ENCODE measurements at regions not wholly inside any gene's neighbourhood (a gene's known extent, or its start where the extent isn't known, plus 50 kb on each side); places are given as distances from the start of the nearest gene placed in this dataset.

DNA sequence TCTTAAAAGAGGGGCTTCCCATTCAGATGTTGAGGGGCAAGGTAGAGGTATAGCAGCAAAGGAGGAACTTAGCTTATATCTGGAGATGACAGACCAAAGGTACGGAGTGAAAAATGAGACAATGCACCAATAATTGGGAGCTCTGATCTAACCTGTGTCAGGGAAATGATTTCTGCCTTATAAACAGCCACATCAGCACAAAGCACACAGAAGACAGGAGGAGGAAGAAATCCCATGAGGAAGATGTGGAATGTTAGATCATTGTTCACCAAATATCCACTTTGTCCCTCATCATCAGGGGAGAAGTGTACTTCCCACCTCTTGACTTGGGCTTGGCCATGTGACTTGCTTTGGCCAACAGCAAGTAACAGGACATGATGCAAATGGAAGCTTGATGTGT, 93.7 kb upstream of the WSCD2 start:
- Histone ChIP-seq H3K36me3 (ENCODE audit: control insufficient read depth, insufficient read depth, low read length) (no peaks in the 10 kb centered on the region), H3K4me3 (ENCODE audit: low read length) (no peak overlapping the region), H3K27me3 (ENCODE audit: control insufficient read depth, insufficient read depth, low read length) (peaks cover 3% of the 10 kb centered on the region), H3K9me3 (ENCODE audit: control insufficient read depth, low read depth, low read length) (no peaks in the 10 kb centered on the region), H3K27ac (ENCODE audit: low read length) (no peak overlapping the region), H3K4me1 (ENCODE audit: control insufficient read depth, insufficient read depth, low read length) (no peaks in the 10 kb centered on the region)
- no CpG with 5 or more reads among the region's 1 CpG for WGBS (ENCODE audit: insufficient coverage, low lambda C conversion rate)
- no peak for DNase-seq

DNA sequence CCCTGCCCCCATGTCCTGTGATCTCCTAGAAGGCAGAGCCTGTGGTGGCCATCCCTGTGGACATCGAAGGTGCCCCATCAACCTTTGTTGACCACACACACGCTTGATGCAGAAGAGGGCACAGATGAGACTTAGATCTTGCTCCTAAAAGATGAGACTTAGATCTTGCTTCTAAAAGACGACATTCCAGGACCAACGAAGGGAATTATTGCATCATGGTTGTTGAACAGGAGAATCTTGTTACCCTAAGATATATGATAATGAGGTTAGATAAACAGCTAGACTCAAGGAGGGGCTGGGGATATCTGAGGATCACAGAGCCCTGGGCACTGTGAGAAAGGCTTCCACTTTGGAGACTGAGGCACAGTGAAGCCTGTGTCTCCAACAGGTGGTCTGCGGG, 91.1 kb upstream of the WSCD2 start:
- Histone ChIP-seq H3K27me3 (ENCODE audit: control insufficient read depth, insufficient read depth, low read length) (peaks cover 3% of the 10 kb centered on the region), H3K9me3 (ENCODE audit: control insufficient read depth, low read depth, low read length) (no peaks in the 10 kb centered on the region), H3K36me3 (ENCODE audit: control insufficient read depth, insufficient read depth, low read length) (no peaks in the 10 kb centered on the region), H3K27ac (ENCODE audit: low read length) (no peak overlapping the region), H3K4me1 (ENCODE audit: control insufficient read depth, insufficient read depth, low read length) (no peaks in the 10 kb centered on the region), H3K4me3 (ENCODE audit: low read length) (no peak overlapping the region)
- no CpG with 5 or more reads among the region's 5 CpGs for WGBS (ENCODE audit: insufficient coverage, low lambda C conversion rate)
- no peak for DNase-seq

DNA sequence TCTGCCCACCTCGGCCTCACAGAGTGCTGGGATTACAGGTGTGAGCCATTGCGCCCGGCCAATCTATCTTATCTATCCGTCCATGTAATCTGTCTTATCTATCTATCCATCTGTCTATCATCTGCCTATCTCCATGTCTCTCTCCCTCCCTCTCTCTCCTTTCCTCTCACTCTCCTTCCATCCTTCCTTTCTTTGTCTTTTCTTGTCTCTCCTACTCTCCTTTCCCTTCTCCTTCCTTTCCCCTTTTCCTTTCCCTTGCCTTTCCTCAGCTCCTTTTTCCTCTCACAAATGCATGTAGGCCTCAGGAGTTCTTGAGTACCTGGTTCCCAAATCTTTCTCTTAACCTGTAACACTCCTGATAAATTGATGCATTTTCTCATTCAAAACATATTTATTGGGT, 89.3 kb upstream of the WSCD2 start:
- no peak overlapping the region for H3K27ac ChIP-seq (ENCODE audit: low read length)
- no peaks in the 10 kb centered on the region for H3K9me3 ChIP-seq (ENCODE audit: control insufficient read depth, low read depth, low read length)
- no peaks in the 10 kb centered on the region for H3K36me3 ChIP-seq (ENCODE audit: control insufficient read depth, insufficient read depth, low read length)
- no peaks in the 10 kb centered on the region for H3K4me1 ChIP-seq (ENCODE audit: control insufficient read depth, insufficient read depth, low read length)
- 68% methylated on average over 3 of the region's 4 CpGs for WGBS (ENCODE audit: insufficient coverage, low lambda C conversion rate)
- peaks cover 6% of the 10 kb centered on the region for H3K27me3 ChIP-seq (ENCODE audit: control insufficient read depth, insufficient read depth, low read length)
- DNase-seq: no peak
- H3K4me3 ChIP-seq (ENCODE audit: low read length): no peak overlapping the region

DNA sequence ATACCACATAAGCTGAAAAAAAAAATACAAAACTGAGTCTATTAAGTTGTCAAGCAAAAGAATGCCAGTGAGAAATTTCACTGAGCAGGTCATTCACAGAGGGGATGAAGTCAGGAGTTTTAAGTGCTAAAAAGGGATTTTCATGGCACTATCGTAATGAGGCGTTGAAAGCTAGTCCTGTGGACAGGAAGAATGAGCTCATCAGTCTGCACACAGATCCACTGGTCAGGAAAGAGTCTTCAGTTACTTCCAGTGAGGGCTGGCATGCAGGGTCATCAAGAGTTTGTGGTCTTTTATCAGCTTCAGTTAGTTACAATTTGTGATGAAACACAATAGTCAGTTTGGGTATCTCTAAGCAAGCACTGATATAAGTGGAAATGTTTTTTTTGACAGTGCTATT, 88.1 kb upstream of the WSCD2 start:
- no CpG with 5 or more reads among the region's 2 CpGs for WGBS (ENCODE audit: insufficient coverage, low lambda C conversion rate)
- H3K4me1 ChIP-seq (ENCODE audit: control insufficient read depth, insufficient read depth, low read length): no peaks in the 10 kb centered on the region
- no peak for DNase-seq
- no peak overlapping the region for H3K27ac ChIP-seq (ENCODE audit: low read length)
- no peaks in the 10 kb centered on the region for H3K36me3 ChIP-seq (ENCODE audit: control insufficient read depth, insufficient read depth, low read length)
- H3K4me3 ChIP-seq (ENCODE audit: low read length): no peak overlapping the region
- no peaks in the 10 kb centered on the region for H3K9me3 ChIP-seq (ENCODE audit: control insufficient read depth, low read depth, low read length)
- H3K27me3 ChIP-seq (ENCODE audit: control insufficient read depth, insufficient read depth, low read length): peaks cover 6% of the 10 kb centered on the region

DNA sequence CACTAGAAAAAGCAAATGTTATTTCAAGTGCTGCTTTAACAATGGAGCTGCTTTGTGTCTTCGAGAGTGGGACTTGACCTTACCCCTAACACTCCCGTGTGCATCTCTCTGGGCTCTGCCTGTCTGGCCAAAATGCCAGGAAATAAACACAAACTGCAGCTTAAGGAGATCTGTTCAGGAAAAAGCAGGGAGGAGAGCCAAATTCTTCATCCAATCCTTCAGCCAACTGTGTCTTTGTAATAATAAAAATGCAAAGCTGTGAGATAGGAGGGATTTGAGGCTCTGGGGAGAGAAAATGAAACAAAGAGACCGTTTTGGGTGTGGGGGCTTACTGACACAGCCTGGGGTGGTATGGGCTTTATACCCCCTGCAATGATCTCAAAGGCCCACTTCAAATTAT, 85.8 kb upstream of the WSCD2 start:
- WGBS (ENCODE audit: insufficient coverage, low lambda C conversion rate): 80% methylated on average over 1 of the region's 3 CpGs
- no peaks in the 10 kb centered on the region for H3K9me3 ChIP-seq (ENCODE audit: control insufficient read depth, low read depth, low read length)

DNA sequence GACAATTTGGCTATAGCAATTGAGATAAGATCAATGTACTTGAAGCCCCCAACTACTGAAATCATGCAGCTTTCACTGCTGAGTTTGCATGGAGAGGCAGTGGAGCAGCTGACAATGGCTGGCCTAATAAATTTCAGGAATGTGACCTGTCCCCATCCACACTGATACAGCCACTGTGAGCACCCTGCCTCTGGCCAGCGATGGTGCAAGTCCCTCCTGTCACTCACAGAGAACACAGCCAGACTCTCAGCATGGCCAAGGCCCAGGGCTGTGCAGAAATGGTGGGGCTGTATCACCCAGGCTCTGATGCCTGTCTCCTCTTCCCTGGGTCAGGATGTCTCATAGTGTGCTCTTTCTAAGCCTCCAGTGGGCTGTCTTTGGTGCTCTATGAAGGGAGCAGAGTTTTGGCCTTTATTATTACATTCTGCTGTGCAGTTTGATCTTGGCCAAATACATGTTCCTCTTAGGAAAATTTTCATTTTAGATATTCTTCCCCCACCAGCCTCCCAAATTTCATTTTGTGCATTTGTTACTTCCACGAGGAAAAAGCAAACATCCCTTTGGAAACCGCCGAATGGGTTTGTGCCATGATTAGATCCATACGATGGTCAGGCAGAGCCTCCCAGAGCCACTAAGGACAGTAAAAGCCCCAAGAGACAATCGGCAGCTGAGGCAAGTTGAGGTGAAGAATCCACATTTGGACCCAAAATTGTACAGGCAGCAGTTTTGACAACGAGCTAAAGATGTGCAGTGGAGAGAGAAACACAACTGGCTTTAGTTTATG, 85.1 kb upstream of the WSCD2 start:
- Histone ChIP-seq H3K4me3 (ENCODE audit: low read length) (no peak overlapping the region), H3K9me3 (ENCODE audit: control insufficient read depth, low read depth, low read length) (no peaks in the 10 kb centered on the region), H3K4me1 (ENCODE audit: control insufficient read depth, insufficient read depth, low read length) (no peaks in the 10 kb centered on the region), H3K27ac (ENCODE audit: low read length) (no peak overlapping the region), H3K27me3 (ENCODE audit: control insufficient read depth, insufficient read depth, low read length) (peaks cover 11% of the 10 kb centered on the region), H3K36me3 (ENCODE audit: control insufficient read depth, insufficient read depth, low read length) (no peaks in the 10 kb centered on the region)
- DNase-seq: no peak
- no CpG with 5 or more reads among the region's 7 CpGs for WGBS (ENCODE audit: insufficient coverage, low lambda C conversion rate)

More for the DNA sequence above, 85.8 kb upstream of the WSCD2 start:
- DNase-seq: no peak
- Histone ChIP-seq H3K27ac (ENCODE audit: low read length) (no peak overlapping the region), H3K4me3 (ENCODE audit: low read length) (no peak overlapping the region), H3K4me1 (ENCODE audit: control insufficient read depth, insufficient read depth, low read length) (no peaks in the 10 kb centered on the region), H3K27me3 (ENCODE audit: control insufficient read depth, insufficient read depth, low read length) (peaks cover 10% of the 10 kb centered on the region), H3K36me3 (ENCODE audit: control insufficient read depth, insufficient read depth, low read length) (no peaks in the 10 kb centered on the region)

DNA sequence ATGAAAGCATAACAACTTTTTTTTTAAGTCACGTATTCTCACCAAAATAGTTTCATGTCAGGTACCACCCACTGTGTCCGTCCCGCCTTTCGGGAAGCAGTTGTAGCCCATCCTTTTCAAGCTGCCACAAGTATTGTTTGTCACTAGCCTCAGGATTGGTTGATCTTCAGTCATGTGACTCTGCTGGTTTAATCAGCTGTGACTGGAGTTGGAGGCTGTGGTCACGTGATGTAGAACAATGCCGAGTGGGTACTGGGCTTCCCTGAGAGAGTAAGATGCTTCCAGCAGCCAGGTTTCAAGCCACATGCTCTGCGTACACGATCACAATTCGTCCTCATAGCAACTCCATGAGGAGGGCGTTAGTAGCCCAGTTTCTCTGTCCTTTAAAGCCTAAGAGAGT, 83.0 kb upstream of the WSCD2 start:
- no peak overlapping the region for H3K27ac ChIP-seq (ENCODE audit: low read length)

DNA sequence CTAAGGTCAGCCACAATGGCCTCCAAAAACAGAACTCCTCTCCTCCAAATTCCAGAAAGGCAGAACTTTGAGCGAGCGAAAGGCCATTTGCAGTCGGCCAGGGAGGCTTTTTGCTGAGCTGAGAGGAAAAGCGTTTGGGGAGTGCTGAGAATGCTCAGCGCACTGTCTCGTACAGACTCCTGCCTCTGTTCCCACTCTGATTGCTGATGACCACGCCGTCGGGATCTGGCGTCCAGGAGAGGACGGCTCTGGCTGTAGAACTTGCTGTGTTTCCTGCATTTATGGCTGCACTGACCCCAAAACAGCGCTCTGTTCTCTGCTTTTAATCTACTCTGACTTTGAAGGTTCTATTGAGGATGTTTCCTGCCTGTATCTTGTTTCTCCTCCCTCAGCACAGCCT, 82.4 kb upstream of the WSCD2 start:
- H3K36me3 ChIP-seq (ENCODE audit: control insufficient read depth, insufficient read depth, low read length): no peaks in the 10 kb centered on the region
- no peaks in the 10 kb centered on the region for H3K9me3 ChIP-seq (ENCODE audit: control insufficient read depth, low read depth, low read length)
- DNase-seq: no peak
- peaks cover 9% of the 10 kb centered on the region for H3K27me3 ChIP-seq (ENCODE audit: control insufficient read depth, insufficient read depth, low read length)
- WGBS (ENCODE audit: insufficient coverage, low lambda C conversion rate): 75% methylated on average over 1 of the region's 12 CpGs
- H3K4me3 ChIP-seq (ENCODE audit: low read length): no peak overlapping the region
- no peaks in the 10 kb centered on the region for H3K4me1 ChIP-seq (ENCODE audit: control insufficient read depth, insufficient read depth, low read length)
- H3K27ac ChIP-seq (ENCODE audit: low read length): no peak overlapping the region

More for the DNA sequence above, 83.0 kb upstream of the WSCD2 start:
- H3K4me1 ChIP-seq (ENCODE audit: control insufficient read depth, insufficient read depth, low read length): no peaks in the 10 kb centered on the region
- no peaks in the 10 kb centered on the region for H3K9me3 ChIP-seq (ENCODE audit: control insufficient read depth, low read depth, low read length)
- no peak overlapping the region for H3K4me3 ChIP-seq (ENCODE audit: low read length)
- H3K27me3 ChIP-seq (ENCODE audit: control insufficient read depth, insufficient read depth, low read length): peaks cover 9% of the 10 kb centered on the region
- no peaks in the 10 kb centered on the region for H3K36me3 ChIP-seq (ENCODE audit: control insufficient read depth, insufficient read depth, low read length)
- no peak for DNase-seq
- 80% methylated on average over 1 of the region's 10 CpGs for WGBS (ENCODE audit: insufficient coverage, low lambda C conversion rate)

DNA sequence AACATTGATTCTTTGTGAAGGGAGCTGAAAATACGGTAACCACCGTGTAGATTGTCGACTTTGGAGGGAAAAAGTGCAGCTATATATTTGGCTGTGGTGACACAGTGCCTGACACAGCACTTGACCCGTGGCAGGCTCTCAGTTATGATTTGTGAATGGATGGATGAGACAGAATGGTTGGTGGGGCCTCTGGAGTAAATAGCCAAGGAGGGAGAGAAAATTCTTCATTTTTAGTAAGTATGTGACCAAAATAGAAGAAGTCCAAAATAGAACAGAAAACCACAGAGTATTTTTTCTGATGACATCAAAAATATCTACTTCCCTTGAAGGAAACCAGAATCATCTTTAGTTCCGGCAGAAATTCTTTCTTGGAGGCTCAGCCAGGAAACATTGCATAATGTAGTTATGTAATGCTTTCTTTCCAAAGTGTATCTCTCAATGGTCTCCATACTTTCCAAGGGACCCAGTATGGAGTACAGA, 82.0 kb upstream of the WSCD2 start:
- H3K27ac ChIP-seq (ENCODE audit: low read length): no peak overlapping the region
- H3K36me3 ChIP-seq (ENCODE audit: control insufficient read depth, insufficient read depth, low read length): no peaks in the 10 kb centered on the region
- DNase-seq: no peak
- 20% methylated on average over 1 of the region's 5 CpGs for WGBS (ENCODE audit: insufficient coverage, low lambda C conversion rate)
- H3K4me1 ChIP-seq (ENCODE audit: control insufficient read depth, insufficient read depth, low read length): no peaks in the 10 kb centered on the region
- no peaks in the 10 kb centered on the region for H3K9me3 ChIP-seq (ENCODE audit: control insufficient read depth, low read depth, low read length)
- H3K27me3 ChIP-seq (ENCODE audit: control insufficient read depth, insufficient read depth, low read length): peaks cover 9% of the 10 kb centered on the region
- H3K4me3 ChIP-seq (ENCODE audit: low read length): no peak overlapping the region

DNA sequence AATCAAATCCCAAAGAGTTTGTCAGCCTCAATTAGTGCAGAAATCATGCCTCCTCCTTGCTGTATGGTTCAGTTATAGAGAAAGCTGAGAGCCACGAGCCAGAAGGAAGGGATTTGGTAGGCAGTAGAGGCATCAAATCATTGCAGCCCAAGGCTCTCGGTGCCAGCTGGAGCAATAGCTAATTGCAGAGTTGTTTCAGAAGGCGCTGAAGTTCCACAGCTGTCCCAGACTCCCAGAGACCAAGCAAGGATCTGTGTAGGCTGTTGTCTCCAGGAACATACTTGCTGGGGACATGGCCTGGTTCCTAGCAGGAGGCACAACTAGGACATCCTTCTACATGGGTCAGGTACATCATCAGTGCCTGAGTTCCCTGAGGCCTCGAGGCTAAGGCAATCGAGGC, 80.4 kb upstream of the WSCD2 start:
- no peak overlapping the region for H3K4me3 ChIP-seq (ENCODE audit: low read length)
- H3K27me3 ChIP-seq (ENCODE audit: control insufficient read depth, insufficient read depth, low read length): peaks cover 9% of the 10 kb centered on the region
- H3K4me1 ChIP-seq (ENCODE audit: control insufficient read depth, insufficient read depth, low read length): no peaks in the 10 kb centered on the region
- H3K9me3 ChIP-seq (ENCODE audit: control insufficient read depth, low read depth, low read length): no peaks in the 10 kb centered on the region
- WGBS (ENCODE audit: insufficient coverage, low lambda C conversion rate): no CpG with 5 or more reads among the region's 5 CpGs
- DNase-seq: no peak
- no peaks in the 10 kb centered on the region for H3K36me3 ChIP-seq (ENCODE audit: control insufficient read depth, insufficient read depth, low read length)
- no peak overlapping the region for H3K27ac ChIP-seq (ENCODE audit: low read length)

DNA sequence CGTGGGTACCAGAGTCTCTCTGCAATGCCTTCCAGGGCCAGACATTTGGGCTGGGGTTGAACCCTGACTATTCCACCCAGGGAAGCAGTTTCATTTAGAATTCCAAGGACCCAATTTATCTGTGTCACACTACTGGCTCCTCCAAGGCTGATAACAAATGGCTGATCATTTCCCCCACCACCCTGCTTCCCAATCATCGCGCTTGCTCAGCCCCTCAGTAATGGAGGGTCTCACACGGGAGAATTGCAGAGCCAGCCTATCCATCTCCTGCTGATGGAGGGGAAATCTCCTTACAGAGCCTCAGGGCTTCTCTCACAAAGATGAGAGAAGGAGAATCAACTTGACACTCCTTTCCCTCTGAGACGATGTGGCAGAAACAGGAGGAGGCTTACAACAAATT, 78.4 kb upstream of the WSCD2 start:
- Histone ChIP-seq H3K9me3 (ENCODE audit: control insufficient read depth, low read depth, low read length) (no peaks in the 10 kb centered on the region), H3K4me1 (ENCODE audit: control insufficient read depth, insufficient read depth, low read length) (no peaks in the 10 kb centered on the region), H3K27ac (ENCODE audit: low read length) (no peak overlapping the region), H3K4me3 (ENCODE audit: low read length) (no peak overlapping the region), H3K36me3 (ENCODE audit: control insufficient read depth, insufficient read depth, low read length) (no peaks in the 10 kb centered on the region), H3K27me3 (ENCODE audit: control insufficient read depth, insufficient read depth, low read length) (peaks cover 6% of the 10 kb centered on the region)
- no peak for DNase-seq
- WGBS (ENCODE audit: insufficient coverage, low lambda C conversion rate): no CpG with 5 or more reads among the region's 5 CpGs
